ENCODE measurements at regions not wholly inside any gene's neighbourhood (a gene's known extent, or its start where the extent isn't known, plus 50 kb on each side); places are given as distances from the start of the nearest gene placed in this dataset.
A peak's percentile ranks its signal among the peaks of the same experiment; 100 is the strongest.
"Not testable (repeated sequence)": the region's sequence is repeated elsewhere in the genome, so short reads cannot be mapped to it uniquely, and the experiment has no call there.

DNA sequence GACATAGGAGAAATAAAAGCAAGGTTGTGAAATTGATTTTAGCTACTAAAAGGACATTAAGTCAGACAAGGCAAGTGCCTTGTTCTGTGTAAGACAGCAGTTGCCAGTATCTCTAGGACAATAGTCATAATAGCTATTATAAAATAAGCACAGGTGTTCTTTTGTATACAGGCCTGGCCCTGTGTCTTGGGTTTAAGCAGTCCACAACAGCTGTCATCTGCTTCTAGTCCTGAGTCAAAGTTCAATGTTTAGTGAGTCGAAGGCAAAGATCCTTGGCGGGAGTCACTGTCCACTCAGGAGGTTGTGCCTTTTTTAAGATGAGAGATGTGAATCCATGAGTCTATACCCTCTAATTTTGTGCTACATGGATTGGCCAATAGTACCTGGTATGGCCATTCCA lies 79.5 kb downstream of the SC5D start:
- Histone ChIP-seq H3K9me3 (no peaks in the 10 kb centered on the region), H3K36me3 (no peaks in the 10 kb centered on the region), H3K27ac (no peak overlapping the region), H3K4me1 (peaks cover 0 to 63% (median 3%) of the 10 kb centered on the region in 12 donors), H3K27me3 (no peaks in the 10 kb centered on the region), H3K4me3 (no peak overlapping the region)
- ATAC-seq = no peak
- TF ChIP-seq POLR2A (IDR thresholded peaks at IDR 0.05) = no peak
- TF ChIP-seq, protein P1, sequence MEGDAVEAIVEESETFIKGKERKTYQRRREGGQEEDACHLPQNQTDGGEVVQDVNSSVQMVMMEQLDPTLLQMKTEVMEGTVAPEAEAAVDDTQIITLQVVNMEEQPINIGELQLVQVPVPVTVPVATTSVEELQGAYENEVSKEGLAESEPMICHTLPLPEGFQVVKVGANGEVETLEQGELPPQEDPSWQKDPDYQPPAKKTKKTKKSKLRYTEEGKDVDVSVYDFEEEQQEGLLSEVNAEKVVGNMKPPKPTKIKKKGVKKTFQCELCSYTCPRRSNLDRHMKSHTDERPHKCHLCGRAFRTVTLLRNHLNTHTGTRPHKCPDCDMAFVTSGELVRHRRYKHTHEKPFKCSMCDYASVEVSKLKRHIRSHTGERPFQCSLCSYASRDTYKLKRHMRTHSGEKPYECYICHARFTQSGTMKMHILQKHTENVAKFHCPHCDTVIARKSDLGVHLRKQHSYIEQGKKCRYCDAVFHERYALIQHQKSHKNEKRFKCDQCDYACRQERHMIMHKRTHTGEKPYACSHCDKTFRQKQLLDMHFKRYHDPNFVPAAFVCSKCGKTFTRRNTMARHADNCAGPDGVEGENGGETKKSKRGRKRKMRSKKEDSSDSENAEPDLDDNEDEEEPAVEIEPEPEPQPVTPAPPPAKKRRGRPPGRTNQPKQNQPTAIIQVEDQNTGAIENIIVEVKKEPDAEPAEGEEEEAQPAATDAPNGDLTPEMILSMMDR (IDR thresholded peaks at IDR 0.05) = no peak
- intact Hi-C loops (cut with DNase I) = no loop called here
- WGBS, 4 donors = 86 to 97% (median 91%) methylated on average over 2 of the region's 2 CpGs
- DNase-seq = no peak

DNA sequence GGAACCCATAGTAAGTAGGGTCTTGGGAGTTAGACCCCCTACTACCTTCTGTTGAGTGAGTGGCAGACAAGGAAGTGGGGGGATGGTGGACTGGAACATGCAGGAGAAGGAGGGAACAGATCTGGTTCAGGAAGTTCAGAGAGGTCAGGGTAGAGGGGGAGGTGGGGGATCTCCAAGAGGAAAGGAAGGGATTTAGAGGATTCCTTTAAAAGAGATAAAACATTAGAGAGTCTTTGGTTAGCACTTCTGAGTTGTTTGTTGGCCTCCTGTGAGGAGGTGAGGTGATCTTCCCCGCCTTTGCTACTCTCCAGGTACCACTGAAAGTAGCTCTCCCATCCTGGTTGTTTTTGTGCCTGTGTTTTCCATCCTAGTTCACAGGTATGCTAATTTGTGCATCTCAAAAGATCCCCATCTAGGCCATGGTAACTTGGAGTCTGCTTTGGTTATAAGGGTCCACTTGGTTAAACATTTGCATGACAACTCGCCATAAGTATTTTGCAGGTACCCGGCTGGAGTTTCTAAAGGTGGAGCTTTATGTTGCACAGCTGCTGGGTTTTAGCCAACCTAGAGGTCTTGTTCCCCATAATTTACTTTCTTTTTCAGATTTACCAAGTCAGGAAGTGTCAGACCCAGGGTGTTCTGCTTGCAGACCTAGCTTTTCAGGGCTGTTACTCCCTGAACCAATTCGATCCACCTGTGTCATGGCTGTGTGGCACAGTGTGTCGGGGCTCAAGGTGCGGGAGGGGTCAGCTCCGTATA lies 79.3 kb upstream of the SORL1 start:
- TF ChIP-seq, protein P1 (IDR thresholded peaks at IDR 0.05) = no peak
- no peak for TF ChIP-seq POLR2A (IDR thresholded peaks at IDR 0.05)
- Histone ChIP-seq H3K4me3 (no peak overlapping the region), H3K9me3 (no peaks in the 10 kb centered on the region), H3K27ac (no peak overlapping the region), H3K27me3 (no peaks in the 10 kb centered on the region), H3K36me3 (no peaks in the 10 kb centered on the region), H3K4me1 (peaks cover 0 to 59% (median 0%) of the 10 kb centered on the region in 12 donors)
- intact Hi-C loops (cut with DNase I) = no loop called here
- DNase-seq (no peak), ATAC-seq (no peak)
- 84 to 89% (median 85%) methylated on average over 7 of the region's 7 CpGs for WGBS, 4 donors

DNA sequence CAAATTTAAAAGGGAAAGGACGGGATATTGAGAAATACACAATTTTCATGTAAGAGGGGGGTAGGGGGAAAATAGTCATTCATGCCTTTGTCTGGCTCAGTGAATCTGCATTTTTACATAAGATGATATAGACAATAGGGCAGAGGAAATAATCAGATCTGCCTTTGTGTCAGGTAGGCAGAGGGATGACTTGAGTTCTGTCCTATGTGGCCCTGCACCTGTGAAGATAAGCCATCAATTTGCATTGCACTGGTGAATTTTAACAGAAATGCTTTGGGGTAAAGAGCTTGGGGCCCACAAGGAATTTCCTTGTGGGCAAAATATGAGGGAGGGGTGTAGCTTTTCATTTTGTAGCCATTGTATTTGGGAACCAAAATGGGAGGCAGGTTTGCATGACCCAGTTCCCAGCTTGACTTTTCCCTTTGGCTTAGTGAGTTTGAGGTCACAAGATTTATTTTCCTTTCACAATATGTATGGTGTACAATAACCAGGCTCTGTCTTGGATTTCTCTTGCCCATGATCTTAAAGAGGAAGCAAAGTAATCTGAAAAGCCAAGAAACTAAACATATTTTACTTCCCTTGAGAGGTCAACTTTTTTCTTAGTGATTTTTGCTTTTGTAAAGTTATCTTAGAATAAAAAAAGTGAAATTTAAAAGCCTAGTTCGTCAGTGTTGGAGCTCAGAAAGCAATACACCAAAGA lies 77.7 kb upstream of the SORL1 start:
- H3K27ac ChIP-seq = peak overlapping the region in 1 of 12 donors; percentile 79
- no peaks in the 10 kb centered on the region for H3K36me3 ChIP-seq
- no peak overlapping the region for H3K4me3 ChIP-seq
- intact Hi-C loops (cut with DNase I) = no loop called here
- DNase-seq = no peak
- WGBS, 4 donors = 43 to 74% (median 56%) methylated on average over 2 of the region's 2 CpGs
- no peaks in the 10 kb centered on the region for H3K27me3 ChIP-seq
- ATAC-seq = no peak
- H3K4me1 ChIP-seq = peaks cover 0 to 51% (median 0%) of the 10 kb centered on the region in 12 donors
- TF ChIP-seq POLR2A (IDR thresholded peaks at IDR 0.05) = no peak
- TF ChIP-seq, protein P1 (IDR thresholded peaks at IDR 0.05) = no peak
- H3K9me3 ChIP-seq = no peaks in the 10 kb centered on the region

DNA sequence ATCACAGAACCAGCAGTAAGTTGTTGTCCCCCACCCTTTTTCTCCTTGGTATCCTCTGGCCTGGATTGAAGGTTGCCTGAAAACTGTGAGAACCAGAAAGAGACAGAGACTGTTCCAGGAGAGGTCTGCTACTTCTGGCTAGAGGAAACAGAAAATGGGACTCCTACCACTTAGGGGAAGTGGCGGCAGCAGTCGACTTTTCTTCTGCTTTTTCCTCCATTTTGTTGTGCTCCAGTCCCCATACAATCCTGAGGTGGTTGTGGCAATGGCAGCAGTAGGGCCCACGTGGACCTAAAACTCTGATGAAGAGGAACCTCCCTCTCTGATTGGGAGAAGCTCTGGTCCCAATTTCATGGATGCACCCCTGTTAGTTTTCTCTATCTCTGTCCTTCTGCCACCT lies 76.0 kb upstream of the SORL1 start:
- no peaks in the 10 kb centered on the region for H3K27me3 ChIP-seq
- WGBS, 4 donors = 70 to 85% (median 82%) methylated on average over 3 of the region's 3 CpGs
- TF ChIP-seq, protein P1 (IDR thresholded peaks at IDR 0.05) = no peak
- TF ChIP-seq POLR2A (IDR thresholded peaks at IDR 0.05) = no peak
- H3K36me3 ChIP-seq = no peaks in the 10 kb centered on the region
- H3K4me1 ChIP-seq = peaks cover 0 to 51% (median 0%) of the 10 kb centered on the region in 12 donors
- intact Hi-C loops (cut with DNase I) = no loop called here
- H3K4me3 ChIP-seq = no peak overlapping the region
- H3K9me3 ChIP-seq = no peaks in the 10 kb centered on the region
- H3K27ac ChIP-seq = peak overlapping the region in 1 of 12 donors; percentile 49
- DNase-seq (no peak), ATAC-seq (no peak)

DNA sequence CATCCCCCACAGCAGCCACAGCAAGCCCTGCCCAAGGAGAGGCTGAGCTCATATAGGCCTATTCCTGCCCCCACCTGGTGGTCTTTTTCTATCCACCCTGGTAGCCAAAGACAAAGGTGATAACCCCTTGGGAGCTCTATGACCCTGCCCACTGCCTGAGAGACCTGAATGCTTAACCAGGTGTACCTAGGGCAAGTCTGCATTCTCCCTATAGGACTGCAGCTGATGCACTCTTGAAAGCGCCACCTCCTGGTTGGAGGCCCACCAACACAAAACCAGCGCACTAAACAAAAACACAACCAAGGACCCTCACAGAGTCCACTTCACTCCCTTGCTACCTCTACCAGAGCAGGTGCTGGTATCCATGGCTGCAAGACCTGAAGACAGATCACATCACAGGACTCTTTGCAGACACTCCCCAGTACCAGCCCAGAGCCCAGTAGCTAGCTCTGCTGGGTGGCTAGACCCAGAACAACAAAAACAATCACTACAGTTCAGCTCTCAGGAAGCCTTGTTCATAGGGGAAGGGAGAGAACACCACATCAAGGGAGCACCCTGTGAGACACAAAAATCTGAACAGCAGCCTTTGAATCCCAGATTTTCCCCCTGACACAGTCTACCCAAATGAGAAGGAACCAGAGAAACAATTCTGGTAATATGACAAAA lies 72.8 kb upstream of the SORL1 start:
- intact Hi-C loops (cut with DNase I); ATAC-seq; H3K27me3 ChIP-seq; H3K27ac ChIP-seq; DNase-seq; H3K9me3 ChIP-seq; H3K36me3 ChIP-seq; H3K4me3 ChIP-seq: not testable (repeated sequence)
- H3K4me1 ChIP-seq = peaks cover 0 to 29% (median 7%) of the 10 kb centered on the region in 12 donors
- WGBS, 4 donors = 89 to 97% (median 95%) methylated on average over 2 of the region's 2 CpGs

All from heart left ventricle (tissue), 16 donors.